Stimulated activated naive CD8-positive, alpha-beta T cell treated with anti-CD3 and anti-CD28 coated beads, Interleukin-15, amount 100 ng/mL, for 72 hours (primary cell): ENCODE measurements at regions not wholly inside any gene's neighbourhood (a gene's known extent, or its start where the extent isn't known, plus 50 kb on each side); places are given as distances from the start of the nearest gene placed in this dataset.
"Not testable (repeated sequence)": the region's sequence is repeated elsewhere in the genome, so short reads cannot be mapped to it uniquely, and the experiment has no call there.

Experiments
- ATAC-seq: fragments of 150-1000 bp; cut with Tn5 transposase; 2 replicates; pipeline ENCODE4 v1.10.0; 2021; ENCODE audit warnings: mild to moderate bottlenecking, moderate library complexity
- DNase-seq, 2 donors: peaks; one replicate each; pipeline ENCODE4 v3.0.0; 2021 to 2022
- H3K27ac Mint-ChIP-seq, 2 donors: one replicate each; pipeline ENCODE4 v1.8.0; 2022; ENCODE audit warnings: mild to moderate bottlenecking in 2 of 2, mixed read lengths in 2 of 2, moderate library complexity in 2 of 2
- H3K27me3 Mint-ChIP-seq: one replicate; pipeline ENCODE4 v1.8.0; 2022; ENCODE audit warnings: mixed read lengths
- H3K4me1 Mint-ChIP-seq: one replicate; pipeline ENCODE4 v1.8.0; 2022; ENCODE audit warnings: mild to moderate bottlenecking, mixed read lengths
- H3K4me3 Mint-ChIP-seq, 2 donors: one replicate each; pipeline ENCODE4 v1.8.0; 2022; ENCODE audit warnings: mild to moderate bottlenecking in 2 of 2, mixed read lengths in 2 of 2, moderate library complexity in 1 of 2
- H3K9me3 Mint-ChIP-seq, 2 donors: one replicate each; pipeline ENCODE4 v1.8.0; 2022; ENCODE audit warnings: mixed read lengths in 2 of 2

- not testable (repeated sequence) for ATAC-seq, H3K4me3 Mint-ChIP-seq, H3K9me3 Mint-ChIP-seq, DNase-seq, H3K27me3 Mint-ChIP-seq, H3K27ac Mint-ChIP-seq
- peaks cover 15% of the 10 kb centered on the region for H3K4me1 Mint-ChIP-seq
These were observed 104.0 kb upstream of the DLG1 start for GRCh38 chr3:197402401-197402800.

GRCh38 chr3:197399486-197399885 lies 101.1 kb upstream of the DLG1 start:
- peaks cover 28% of the 10 kb centered on the region for H3K4me1 Mint-ChIP-seq
- H3K9me3 Mint-ChIP-seq = no peaks in the 10 kb centered on the region
- DNase-seq = no peak
- peak overlapping the region in 1 of 2 donors; percentile 24 for H3K27ac Mint-ChIP-seq
- H3K27me3 Mint-ChIP-seq = no peaks in the 10 kb centered on the region
- ATAC-seq = no peak
- H3K4me3 Mint-ChIP-seq = no peak overlapping the region

DNA sequence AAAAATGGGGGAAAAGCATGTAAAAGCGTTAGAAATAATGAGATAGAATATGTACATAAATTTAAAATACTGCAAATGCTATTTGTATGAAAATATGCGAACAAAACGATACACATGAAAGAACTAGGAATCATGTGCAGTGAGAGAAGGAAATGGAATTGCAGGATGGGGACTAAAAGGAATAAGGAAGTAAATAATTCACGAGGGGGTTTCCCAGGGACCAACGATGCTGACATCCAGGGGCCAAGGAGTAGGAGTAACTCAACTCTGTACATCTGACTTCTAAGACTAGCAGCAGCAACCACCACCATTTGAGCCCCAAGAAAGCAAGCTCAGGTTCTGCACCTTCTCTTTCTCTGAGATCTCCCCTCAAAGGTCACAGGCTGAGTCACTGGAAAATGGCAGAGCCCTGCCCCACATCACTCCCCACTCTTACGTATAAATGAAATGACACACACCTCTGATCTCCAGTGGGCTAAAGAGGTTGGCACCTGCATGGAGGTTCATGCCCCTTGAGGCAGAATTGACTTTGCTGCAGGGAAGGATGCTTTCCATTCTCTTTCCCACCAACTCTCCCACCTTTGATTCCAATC lies 100.0 kb upstream of the DLG1 start:
- peaks cover 34% of the 10 kb centered on the region for H3K4me1 Mint-ChIP-seq
- peaks cover 11% of the 10 kb centered on the region for H3K27me3 Mint-ChIP-seq
- ATAC-seq = peak; percentile 81
- peak; percentile 26 to 36 for DNase-seq
- peak overlapping the region in 1 of 2 donors; percentile 59 for H3K27ac Mint-ChIP-seq
- H3K9me3 Mint-ChIP-seq = no peaks in the 10 kb centered on the region
- H3K4me3 Mint-ChIP-seq = peak overlapping the region in 1 of 2 donors; percentile 30

DNA sequence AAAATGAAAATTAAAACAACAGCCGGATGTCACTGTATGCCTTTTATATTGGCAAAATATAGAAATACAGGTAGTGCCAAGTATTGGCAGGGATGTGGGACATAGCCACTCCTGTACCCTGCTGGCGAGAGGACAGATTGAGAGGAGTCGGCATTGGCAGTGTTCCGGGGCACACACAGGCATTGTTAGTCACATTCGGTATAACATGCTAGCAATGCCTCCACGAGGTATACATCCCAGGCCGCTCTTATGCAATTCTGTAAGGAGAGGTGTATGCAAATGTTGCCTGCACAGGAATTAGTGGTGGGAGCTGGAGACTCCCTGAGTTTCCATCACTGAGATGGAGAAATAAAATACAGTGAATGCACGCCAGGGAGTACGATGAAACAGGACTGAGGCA lies 99.4 kb upstream of the DLG1 start:
- H3K4me3 Mint-ChIP-seq = no peak overlapping the region
- ATAC-seq = no peak
- no peaks in the 10 kb centered on the region for H3K9me3 Mint-ChIP-seq
- no peak for DNase-seq
- peak overlapping the region in 1 of 2 donors; percentile 43 for H3K27ac Mint-ChIP-seq
- peaks cover 34% of the 10 kb centered on the region for H3K4me1 Mint-ChIP-seq
- peaks cover 12% of the 10 kb centered on the region for H3K27me3 Mint-ChIP-seq

- H3K27ac Mint-ChIP-seq = no peak overlapping the region
- peaks cover 34% of the 10 kb centered on the region for H3K4me1 Mint-ChIP-seq
- no peak overlapping the region for H3K4me3 Mint-ChIP-seq
These were observed 96.3 kb upstream of the DLG1 start for GRCh38 chr3:197394464-197395321.

DNA sequence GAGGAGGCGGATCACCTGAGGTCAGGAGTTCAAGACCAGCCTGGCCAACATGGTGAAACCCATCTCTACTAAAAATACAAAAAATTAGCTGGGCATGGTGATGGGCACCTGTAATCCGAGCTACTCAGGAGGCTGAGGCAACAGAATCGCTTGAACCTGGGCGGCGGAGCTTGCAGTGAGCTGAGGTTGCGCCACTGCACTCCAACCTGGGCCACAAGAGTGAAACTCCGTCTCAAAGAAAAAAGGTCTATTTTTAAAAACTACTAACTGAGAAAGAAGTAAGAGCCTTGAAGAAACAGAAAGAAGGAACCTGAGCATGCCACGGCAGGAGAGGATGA lies 95.7 kb upstream of the DLG1 start:
- not testable (repeated sequence) for H3K27ac Mint-ChIP-seq, H3K4me3 Mint-ChIP-seq, DNase-seq, ATAC-seq, H3K9me3 Mint-ChIP-seq
- peaks cover 34% of the 10 kb centered on the region for H3K4me1 Mint-ChIP-seq
- peaks cover 12% of the 10 kb centered on the region for H3K27me3 Mint-ChIP-seq

More at GRCh38 chr3:197394464-197395321, 96.3 kb upstream of the DLG1 start:
- H3K27me3 Mint-ChIP-seq = peaks cover 12% of the 10 kb centered on the region
- H3K9me3 Mint-ChIP-seq = no peaks in the 10 kb centered on the region
- peak; percentile 25 to 48 for DNase-seq
- peak; percentile 92 for ATAC-seq

DNA sequence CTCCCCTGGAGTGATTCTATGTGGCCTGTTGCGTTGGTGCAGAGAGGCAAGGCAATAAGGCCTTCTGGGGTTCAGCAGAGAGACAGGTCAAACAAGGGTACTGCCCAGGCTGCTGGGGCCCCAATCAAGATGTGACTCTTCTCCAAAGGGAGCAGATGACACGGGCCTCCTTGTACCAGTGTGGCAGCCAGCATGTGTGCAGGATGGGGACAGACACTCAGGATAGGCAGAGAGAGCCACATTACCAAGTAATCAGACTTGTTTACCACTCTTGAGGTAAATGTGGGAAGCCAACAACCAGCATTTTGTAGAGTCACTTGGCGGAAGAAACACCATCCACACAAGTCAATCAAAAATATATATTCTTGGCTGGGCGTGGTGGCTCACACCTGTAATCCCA lies 95.3 kb upstream of the DLG1 start:
- H3K4me3 Mint-ChIP-seq = no peak overlapping the region
- DNase-seq (no peak), ATAC-seq (no peak)
- H3K4me1 Mint-ChIP-seq = peaks cover 30% of the 10 kb centered on the region
- no peak overlapping the region for H3K27ac Mint-ChIP-seq
- H3K9me3 Mint-ChIP-seq = no peaks in the 10 kb centered on the region
- peaks cover 12% of the 10 kb centered on the region for H3K27me3 Mint-ChIP-seq

- no peaks in the 10 kb centered on the region for H3K9me3 Mint-ChIP-seq
- no peak for ATAC-seq
These were observed 94.5 kb upstream of the DLG1 start for GRCh38 chr3:197392961-197393360.

DNA sequence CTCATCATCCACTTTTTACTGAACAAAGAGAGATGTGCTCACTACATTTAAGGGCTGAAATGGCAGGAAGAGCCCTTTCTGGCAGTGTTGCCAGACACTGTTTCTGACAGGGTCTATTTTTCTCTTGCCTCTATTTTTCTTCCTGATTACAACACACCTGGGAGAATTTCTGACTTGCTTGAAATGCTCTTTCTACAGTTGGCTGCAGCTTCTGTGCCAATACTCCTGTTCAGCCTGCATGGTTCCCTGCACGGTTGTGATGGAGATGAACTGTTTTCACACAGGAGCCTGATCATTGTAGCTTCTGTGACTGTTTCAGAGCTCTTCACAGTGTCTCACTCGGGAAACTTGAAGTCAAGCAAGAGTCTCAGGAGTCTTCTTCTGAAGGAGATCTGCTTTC lies 83.0 kb upstream of the DLG1 start:
- H3K4me1 Mint-ChIP-seq = peaks cover 8% of the 10 kb centered on the region
- H3K9me3 Mint-ChIP-seq = no peaks in the 10 kb centered on the region
- no peak for DNase-seq
- no peak overlapping the region for H3K4me3 Mint-ChIP-seq
- peak overlapping the region in 1 of 2 donors; percentile 54 for H3K27ac Mint-ChIP-seq
- H3K27me3 Mint-ChIP-seq = peaks cover 8% of the 10 kb centered on the region
- no peak for ATAC-seq

More at GRCh38 chr3:197392961-197393360, 94.5 kb upstream of the DLG1 start:
- no peak for DNase-seq
- no peak overlapping the region for H3K4me3 Mint-ChIP-seq
- H3K27ac Mint-ChIP-seq = no peak overlapping the region
- peaks cover 23% of the 10 kb centered on the region for H3K4me1 Mint-ChIP-seq
- peaks cover 12% of the 10 kb centered on the region for H3K27me3 Mint-ChIP-seq

- Mint-ChIP-seq H3K4me1 (peaks cover 8% of the 10 kb centered on the region), H3K4me3 (no peak overlapping the region), H3K27ac (no peak overlapping the region), H3K27me3 (peaks cover 8% of the 10 kb centered on the region), H3K9me3 (no peaks in the 10 kb centered on the region)
- ATAC-seq (no peak), DNase-seq (no peak)
These were observed 82.4 kb upstream of the DLG1 start for GRCh38 chr3:197380786-197381185.

- ATAC-seq (no peak), DNase-seq (no peak)
- Mint-ChIP-seq H3K27me3 (peaks cover 8% of the 10 kb centered on the region), H3K4me3 (no peak overlapping the region), H3K4me1 (peaks cover 8% of the 10 kb centered on the region), H3K9me3 (no peaks in the 10 kb centered on the region), H3K27ac (no peak overlapping the region)
These were observed 80.7 kb upstream of the DLG1 start for GRCh38 chr3:197378985-197379718.

DNA sequence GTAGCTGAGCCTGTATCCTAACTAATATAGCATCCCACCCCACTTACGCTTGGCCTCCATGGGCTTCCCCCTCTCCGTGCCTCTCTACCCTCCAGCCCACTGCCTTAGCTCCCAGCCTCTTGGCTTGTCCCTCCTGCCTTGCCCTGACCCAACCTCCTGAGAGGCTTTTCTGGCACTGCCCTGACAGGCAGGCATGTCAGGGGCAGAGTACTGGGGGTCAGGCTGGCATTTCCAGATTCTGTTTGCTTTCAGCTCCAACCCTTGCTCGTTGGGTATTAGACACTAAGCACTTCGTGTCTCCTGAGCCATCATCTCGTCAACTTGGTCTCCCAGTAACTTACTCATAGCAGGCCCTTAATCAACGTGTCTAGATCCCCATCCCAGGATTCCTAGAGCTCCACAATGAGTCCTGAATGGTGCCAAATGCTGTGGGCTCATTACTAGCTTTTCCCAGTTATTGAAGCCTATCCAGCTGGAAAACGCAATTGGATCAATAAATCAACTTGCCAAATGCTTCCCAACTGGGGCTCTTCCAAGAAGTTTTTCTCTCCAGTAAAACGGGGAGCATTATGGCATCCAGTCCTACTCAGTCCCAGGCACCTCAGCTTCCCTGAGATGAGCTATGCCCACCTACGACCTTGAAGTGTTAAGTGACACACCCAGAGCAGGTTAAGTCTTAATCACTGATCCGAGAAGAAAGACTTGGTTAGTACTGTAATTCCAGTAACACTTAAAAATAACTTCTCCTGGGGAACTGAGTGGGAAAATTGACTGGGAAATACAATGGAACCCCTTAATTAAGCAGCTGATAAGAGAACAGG lies 78.5 kb upstream of the DLG1 start:
- Mint-ChIP-seq H3K27ac (no peak overlapping the region), H3K4me1 (peaks cover 8% of the 10 kb centered on the region), H3K27me3 (peaks cover 8% of the 10 kb centered on the region), H3K9me3 (no peaks in the 10 kb centered on the region), H3K4me3 (no peak overlapping the region)
- ATAC-seq (no peak), DNase-seq (no peak)

DNA sequence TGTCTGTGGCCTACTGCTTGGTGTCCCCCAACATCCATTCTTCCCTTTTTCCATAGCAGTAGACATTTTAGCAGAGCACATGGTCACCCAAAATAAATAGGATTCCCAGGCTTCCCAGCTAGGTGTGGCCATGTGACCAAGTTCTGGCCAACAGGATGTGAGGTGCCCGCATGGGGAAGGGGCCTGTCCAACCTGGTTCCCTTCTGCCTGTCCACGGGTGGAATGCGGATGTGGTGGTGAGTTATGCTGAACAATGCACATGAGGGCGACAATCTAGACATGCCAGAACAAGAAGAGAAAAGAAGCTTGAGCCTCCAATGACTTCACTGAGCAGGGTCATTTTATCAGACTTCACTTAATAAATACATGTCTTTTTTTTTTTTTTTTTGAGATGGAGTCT lies 77.6 kb upstream of the DLG1 start:
- ATAC-seq (no peak), DNase-seq (no peak)
- Mint-ChIP-seq H3K4me3 (no peak overlapping the region), H3K27ac (no peak overlapping the region), H3K9me3 (no peaks in the 10 kb centered on the region), H3K4me1 (peaks cover 8% of the 10 kb centered on the region), H3K27me3 (peaks cover 8% of the 10 kb centered on the region)

DNA sequence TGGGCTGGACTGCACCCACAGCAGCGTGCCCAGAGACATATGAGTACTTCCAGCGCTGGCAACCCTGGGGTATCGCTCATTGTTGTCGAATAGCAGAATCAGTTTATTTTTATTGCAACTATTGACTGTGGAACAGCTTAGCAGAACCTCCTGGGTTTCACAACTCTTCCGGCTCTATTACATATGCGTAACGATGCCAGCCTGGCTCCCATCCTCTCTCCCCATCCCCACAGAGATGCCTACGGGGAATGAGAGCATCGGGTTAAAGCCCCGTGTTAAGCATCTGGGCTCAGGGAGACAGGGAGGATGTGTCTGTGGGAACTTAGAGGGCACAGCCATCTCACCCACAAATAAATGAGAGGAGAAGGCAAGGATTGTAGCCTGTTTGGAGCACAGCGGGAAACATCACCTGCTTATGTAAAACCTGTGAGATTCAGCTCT lies 76.6 kb upstream of the DLG1 start:
- no peaks in the 10 kb centered on the region for H3K9me3 Mint-ChIP-seq
- H3K27me3 Mint-ChIP-seq = peaks cover 8% of the 10 kb centered on the region
- H3K4me1 Mint-ChIP-seq = peaks cover 8% of the 10 kb centered on the region
- no peak overlapping the region for H3K27ac Mint-ChIP-seq
- H3K4me3 Mint-ChIP-seq = no peak overlapping the region
- DNase-seq = no peak
- no peak for ATAC-seq

DNA sequence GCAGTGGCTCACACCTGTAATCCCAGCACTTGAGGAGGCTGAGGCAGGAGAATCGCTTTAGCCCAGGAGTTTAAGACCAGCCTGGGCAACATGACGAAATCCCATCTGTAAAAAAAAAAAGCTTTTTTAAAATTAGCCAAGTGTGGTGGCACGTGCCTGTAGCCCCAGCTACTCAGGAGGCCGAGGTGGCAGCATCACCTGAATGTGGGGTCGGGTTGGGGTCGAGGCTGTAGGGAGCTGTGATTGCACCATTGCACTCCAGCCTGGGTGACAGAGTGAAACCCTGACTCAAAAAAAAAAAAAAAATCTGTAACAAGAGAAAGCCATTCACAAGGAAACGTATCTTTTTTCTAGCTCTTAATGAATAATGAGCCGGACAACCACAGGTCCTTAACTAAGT lies 74.7 kb upstream of the DLG1 start:
- no peaks in the 10 kb centered on the region for H3K9me3 Mint-ChIP-seq
- peaks cover 8% of the 10 kb centered on the region for H3K27me3 Mint-ChIP-seq
- H3K4me3 Mint-ChIP-seq = no peak overlapping the region

More for the DNA sequence above, 74.7 kb upstream of the DLG1 start:
- no peaks in the 10 kb centered on the region for H3K4me1 Mint-ChIP-seq
- no peak for ATAC-seq
- no peak for DNase-seq
- peak overlapping the region in 1 of 2 donors; percentile 27 for H3K27ac Mint-ChIP-seq
